H1 (cell line): ENCODE measurements at regions not wholly inside any gene's neighbourhood (a gene's known extent, or its start where the extent isn't known, plus 50 kb on each side); places are given as distances from the start of the nearest gene placed in this dataset.

Experiments
- CBX5 ChIP-seq: fragments of 300-800, 300-1000 bp; sonication (generic); IDR thresholded peaks from 2 replicates; pipeline ENCODE4 v1.7.1; 2016; ENCODE audit warnings: antibody characterized with exemption, low read length, low read depth
- CHD2 ChIP-seq: IDR thresholded peaks from 2 replicates; pipeline ENCODE4 v1.6.1; 2012; ENCODE audit warnings: low read length, improper control_type of control experiment
- KDM1A ChIP-seq: fragments of 200-600, 300-600 bp; sonication (generic); IDR thresholded peaks from 2 replicates; pipeline ENCODE4 v1.7.1; 2016; ENCODE audit warnings: mild to moderate bottlenecking, low read length, borderline replicate concordance
- SP4 ChIP-seq: IDR thresholded peaks from 2 replicates; pipeline ENCODE4 v1.6.1; 2012; ENCODE audit warnings: low read length, inconsistent platforms

DNA sequence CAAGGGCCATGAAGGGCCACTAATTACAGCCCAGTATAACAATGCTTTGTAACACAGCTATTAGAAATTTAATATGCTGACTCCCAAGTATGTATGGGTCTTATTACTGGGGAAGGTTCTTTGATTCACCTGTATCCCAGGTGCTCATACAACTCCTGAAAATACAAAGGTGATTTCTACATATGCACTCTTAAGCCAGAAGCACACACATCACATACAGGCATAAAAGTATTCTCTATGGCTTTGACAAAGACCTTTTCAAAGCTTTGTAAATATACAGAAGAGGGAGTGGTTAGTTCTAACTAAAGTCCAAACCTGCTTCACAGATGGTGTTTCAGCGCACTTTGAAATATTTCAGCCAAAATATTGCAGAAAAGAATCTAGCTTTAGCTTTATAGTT lies 191.5 kb downstream of the SNCA start (continued):
- TF ChIP-seq CBX5 (no peak), CHD2 (no peak), KDM1A (no peak), SP4 (no peak)
